ENCODE measurements at regions not wholly inside any gene's neighbourhood (a gene's known extent, or its start where the extent isn't known, plus 50 kb on each side); places are given as distances from the start of the nearest gene placed in this dataset.

- Histone ChIP-seq H3K36me3 (no peaks in the 10 kb centered on the region), H3K27me3 (no peaks in the 10 kb centered on the region), H3K4me3 (no peak overlapping the region), H3K4me1 (no peaks in the 10 kb centered on the region), H3K9me3 (no peaks in the 10 kb centered on the region), H3K27ac (no peak overlapping the region)
- TF ChIP-seq CTCF (IDR thresholded peaks at IDR 0.05), result no peak
- no peak for TF ChIP-seq POLR2A (IDR thresholded peaks at IDR 0.05)
- DNase-seq, result no peak
Measured at GRCh38 chr3:110550511-110550910, 521.1 kb upstream of the NECTIN3 start.

- Histone ChIP-seq H3K9me3 (no peaks in the 10 kb centered on the region), H3K36me3 (no peaks in the 10 kb centered on the region), H3K4me1 (no peaks in the 10 kb centered on the region), H3K27me3 (no peaks in the 10 kb centered on the region), H3K4me3 (no peak overlapping the region), H3K27ac (no peak overlapping the region)
- no peak for DNase-seq
- TF ChIP-seq POLR2A (IDR thresholded peaks at IDR 0.05) (no peak), CTCF (IDR thresholded peaks at IDR 0.05) (no peak)
Measured at GRCh38 chr3:110562621-110563020, 509.0 kb upstream of the NECTIN3 start.

- no peak for DNase-seq
- H3K36me3 ChIP-seq, result no peaks in the 10 kb centered on the region
- no peak overlapping the region for H3K27ac ChIP-seq
- H3K27me3 ChIP-seq, result no peaks in the 10 kb centered on the region
- H3K4me3 ChIP-seq, result no peak overlapping the region
- no peaks in the 10 kb centered on the region for H3K4me1 ChIP-seq
- no peaks in the 10 kb centered on the region for H3K9me3 ChIP-seq
- TF ChIP-seq CTCF (IDR thresholded peaks at IDR 0.05), result no peak
- no peak for TF ChIP-seq POLR2A (IDR thresholded peaks at IDR 0.05)
Measured at GRCh38 chr3:110564674-110565073, 506.9 kb upstream of the NECTIN3 start.

- Histone ChIP-seq H3K27me3 (no peaks in the 10 kb centered on the region), H3K36me3 (no peaks in the 10 kb centered on the region), H3K4me3 (no peak overlapping the region), H3K27ac (no peak overlapping the region), H3K4me1 (no peaks in the 10 kb centered on the region), H3K9me3 (no peaks in the 10 kb centered on the region)
- DNase-seq, result no peak
- TF ChIP-seq POLR2A (IDR thresholded peaks at IDR 0.05), result no peak
- TF ChIP-seq CTCF (IDR thresholded peaks at IDR 0.05), result no peak
Measured at GRCh38 chr3:110567029-110567428, 504.6 kb upstream of the NECTIN3 start.

- no peaks in the 10 kb centered on the region for H3K27me3 ChIP-seq
- DNase-seq, result no peak
- no peak overlapping the region for H3K4me3 ChIP-seq
- H3K9me3 ChIP-seq, result no peaks in the 10 kb centered on the region
- no peaks in the 10 kb centered on the region for H3K36me3 ChIP-seq
- no peaks in the 10 kb centered on the region for H3K4me1 ChIP-seq
- no peak overlapping the region for H3K27ac ChIP-seq
- TF ChIP-seq CTCF (IDR thresholded peaks at IDR 0.05) (no peak), POLR2A (IDR thresholded peaks at IDR 0.05) (no peak)
Measured at GRCh38 chr3:110568246-110568645, 503.4 kb upstream of the NECTIN3 start.

- no peaks in the 10 kb centered on the region for H3K36me3 ChIP-seq
- no peak for DNase-seq
- TF ChIP-seq POLR2A (IDR thresholded peaks at IDR 0.05) (no peak), CTCF (IDR thresholded peaks at IDR 0.05) (no peak)
Measured at GRCh38 chr3:110569073-110569472, 502.5 kb upstream of the NECTIN3 start.

More at GRCh38 chr3:110569073-110569472, 502.5 kb upstream of the NECTIN3 start:
- Histone ChIP-seq H3K27me3 (no peaks in the 10 kb centered on the region), H3K27ac (no peak overlapping the region), H3K9me3 (no peaks in the 10 kb centered on the region), H3K4me1 (no peaks in the 10 kb centered on the region), H3K4me3 (no peak overlapping the region)

Measured in Peyer's patch (tissue), 4 donors.